ENCODE measurements at regions not wholly inside any gene's neighbourhood (a gene's known extent, or its start where the extent isn't known, plus 50 kb on each side); places are given as distances from the start of the nearest gene placed in this dataset.

DNA sequence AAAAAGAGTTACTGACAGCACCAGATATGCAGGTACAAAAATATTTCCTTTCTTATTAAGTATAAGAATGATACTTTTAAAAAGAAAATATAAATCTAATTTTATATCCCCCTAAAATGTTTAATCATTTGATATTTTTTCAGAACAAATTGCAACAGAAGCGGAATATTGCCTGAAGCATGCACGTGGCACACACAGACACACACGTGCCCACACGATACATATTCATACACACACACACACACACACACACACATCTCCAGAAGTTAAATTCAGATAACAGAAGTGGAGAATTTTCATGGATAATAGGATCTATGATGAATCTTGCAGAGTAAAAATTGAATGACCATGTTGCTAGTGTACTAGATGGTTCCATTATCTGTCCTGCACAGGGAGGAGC is 445.2 kb downstream of the GPAT3 start:
- DNase-seq (ENCODE audit: low read depth, low spot score) (no peak), FAIRE-seq (no peak)
- intact Hi-C loops (cut with micrococcal nuclease) (no loop called here), dilution Hi-C loops (cut with MboI; ENCODE audit: extremely low pct_ligation_motif_present, low sequenced_read_pairs) (no loop called here)
- no peaks in the 10 kb centered on the region for H3K27me3 ChIP-seq (ENCODE audit: control insufficient read depth in 2 of 2, insufficient read depth in 2 of 2, low read length in 2 of 2)
- no peaks in the 10 kb centered on the region for H4K20me1 ChIP-seq (replicated peaks; ENCODE audit: control insufficient read depth, extremely low read depth, insufficient read depth, low read length)
- H3K4me3 ChIP-seq (replicated peaks in 1 of 3; ENCODE audit: insufficient read depth in 1 of 3, low read depth in 1 of 3, low read length in 3 of 3): no peak overlapping the region
- no TSS peak for BruUV-seq (replicated peaks)
- no peaks in the 10 kb centered on the region for H3K9me3 ChIP-seq (replicated peaks; ENCODE audit: control insufficient read depth, insufficient read depth, low read length)
- POLR2A ChIA-PET: no interaction called here
- H3K36me3 ChIP-seq (ENCODE audit: control insufficient read depth in 2 of 2, extremely low read depth in 1 of 2, insufficient read depth in 2 of 2, low read length in 2 of 2): no peaks in the 10 kb centered on the region
- CTCF ChIA-PET: no interaction called here
- H3K9me1 ChIP-seq (replicated peaks; ENCODE audit: control insufficient read depth, extremely low read depth, insufficient read depth, low read length): no peaks in the 10 kb centered on the region
- no peak overlapping the region for H3K9ac ChIP-seq (replicated peaks; ENCODE audit: extremely low read depth, insufficient read depth, low read length)
- H3K27ac ChIP-seq (ENCODE audit: insufficient read depth, low read depth, low read length): no peak overlapping the region
- TF ChIP-seq FOS (IDR thresholded peaks at IDR 0.05; ENCODE audit: borderline replicate concordance, insufficient read depth, low read length) (no peak), CTCF (IDR thresholded peaks at IDR 0.05; ENCODE audit: extremely low read depth in 1 of 2, insufficient read depth in 1 of 2, low read depth in 1 of 2, low read length in 2 of 2) (no peak), EZH2 (IDR thresholded peaks at IDR 0.05; ENCODE audit: borderline replicate concordance, low read depth, low read length, severe bottlenecking) (no peak), POLR2AphosphoS5 (IDR thresholded peaks at IDR 0.05; ENCODE audit: insufficient read depth, low read depth, low read length) (no peak), JUN (IDR thresholded peaks at IDR 0.05; ENCODE audit: borderline replicate concordance, insufficient read depth, insufficient read length, low read depth) (no peak), MAX (IDR thresholded peaks at IDR 0.05; ENCODE audit: insufficient read depth, insufficient read length) (no peak), GATA2 (IDR thresholded peaks at IDR 0.05; ENCODE audit: insufficient read depth, insufficient read length, low read depth, low read length) (no peak), MYC (IDR thresholded peaks at IDR 0.05; ENCODE audit: low read depth, low read length) (no peak), POLR2A (IDR thresholded peaks at IDR 0.05; ENCODE audit: low read depth, low read length) (no peak)
- no peaks in the 10 kb centered on the region for H3K4me1 ChIP-seq (ENCODE audit: control insufficient read depth, extremely low read depth, insufficient read depth, low read length)
- H3K79me2 ChIP-seq (ENCODE audit: control insufficient read depth, insufficient read depth, low read length): no peaks in the 10 kb centered on the region
- no peak overlapping the region for H3K4me2 ChIP-seq (ENCODE audit: insufficient read depth, low read length)
- H2AFZ ChIP-seq (ENCODE audit: low read depth, low read length): no peak overlapping the region
